Ramos (cell line): ENCODE measurements at regions not wholly inside any gene's neighbourhood (a gene's known extent, or its start where the extent isn't known, plus 50 kb on each side); places are given as distances from the start of the nearest gene placed in this dataset.

Experiments
- in situ Hi-C: fragments of 300-500 bp; cut with MboI; formaldehyde crosslinking; loops from one replicate; pipeline ENCODE4 v1.14.3; 2022; ENCODE audit warnings: low sequenced_read_pairs; ENCODE audit not compliant: unreplicated experiment

DNA sequence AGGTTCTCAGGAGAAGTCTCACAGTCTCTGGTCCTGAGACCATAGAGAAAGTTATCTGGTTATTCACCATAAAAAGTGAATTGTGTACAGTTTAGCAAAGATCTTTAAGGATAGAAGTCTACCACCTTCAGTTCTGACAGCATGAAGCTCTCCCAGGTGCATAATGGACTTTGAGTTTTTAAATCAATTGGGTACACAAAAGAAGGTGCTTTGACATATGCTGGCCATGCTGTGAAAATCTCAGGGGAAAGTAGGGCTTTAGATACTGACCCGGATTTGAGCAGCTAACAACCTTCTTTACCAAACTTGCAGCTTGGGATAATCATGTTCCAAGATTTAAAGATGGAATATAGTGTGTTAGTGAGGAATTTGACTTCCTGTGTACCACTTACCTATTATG lies 264.2 kb downstream of the ZSWIM6 start:
- in situ Hi-C loops, result no loop called here

DNA sequence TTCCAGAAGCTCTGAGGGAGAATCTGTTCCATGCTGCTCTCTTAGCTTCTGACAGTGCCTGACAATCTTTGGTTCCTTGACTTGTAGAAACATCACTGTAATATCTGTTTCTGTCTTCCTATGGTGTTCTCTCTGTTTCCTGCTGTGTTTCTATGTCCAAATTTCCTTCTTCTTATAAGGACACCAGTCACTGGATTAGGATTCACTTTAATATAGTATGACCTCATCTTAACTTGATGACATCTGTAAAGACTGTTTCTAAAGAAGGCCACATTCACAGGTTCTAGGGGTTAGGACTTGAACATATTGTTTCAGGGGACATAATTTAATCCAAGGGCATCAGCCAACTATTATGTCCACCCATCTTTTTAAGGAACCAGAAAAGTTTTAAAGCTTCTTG lies 265.6 kb downstream of the ZSWIM6 start:
- in situ Hi-C loops, result no loop called here

DNA sequence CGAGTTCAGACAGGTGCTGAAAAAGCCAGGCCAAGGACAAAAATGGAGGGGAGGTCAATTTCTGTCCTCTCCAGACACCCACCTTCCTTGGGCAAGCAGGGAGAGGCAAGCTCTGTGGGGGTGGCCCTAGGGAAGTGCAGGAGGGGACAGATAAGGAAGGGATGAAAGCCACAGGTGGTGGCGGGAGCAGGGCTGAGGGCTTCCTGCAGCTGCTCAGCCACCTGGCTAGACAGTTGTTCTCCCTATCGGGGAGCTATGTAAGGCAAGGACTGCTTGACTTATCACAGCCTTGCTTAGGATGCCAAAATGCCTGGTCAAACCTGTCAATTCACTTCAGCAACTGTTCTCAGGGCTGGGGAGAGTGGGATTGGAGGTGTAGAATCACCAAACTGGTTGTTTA lies 266.1 kb downstream of the ZSWIM6 start:
- in situ Hi-C loops, result no loop called here

DNA sequence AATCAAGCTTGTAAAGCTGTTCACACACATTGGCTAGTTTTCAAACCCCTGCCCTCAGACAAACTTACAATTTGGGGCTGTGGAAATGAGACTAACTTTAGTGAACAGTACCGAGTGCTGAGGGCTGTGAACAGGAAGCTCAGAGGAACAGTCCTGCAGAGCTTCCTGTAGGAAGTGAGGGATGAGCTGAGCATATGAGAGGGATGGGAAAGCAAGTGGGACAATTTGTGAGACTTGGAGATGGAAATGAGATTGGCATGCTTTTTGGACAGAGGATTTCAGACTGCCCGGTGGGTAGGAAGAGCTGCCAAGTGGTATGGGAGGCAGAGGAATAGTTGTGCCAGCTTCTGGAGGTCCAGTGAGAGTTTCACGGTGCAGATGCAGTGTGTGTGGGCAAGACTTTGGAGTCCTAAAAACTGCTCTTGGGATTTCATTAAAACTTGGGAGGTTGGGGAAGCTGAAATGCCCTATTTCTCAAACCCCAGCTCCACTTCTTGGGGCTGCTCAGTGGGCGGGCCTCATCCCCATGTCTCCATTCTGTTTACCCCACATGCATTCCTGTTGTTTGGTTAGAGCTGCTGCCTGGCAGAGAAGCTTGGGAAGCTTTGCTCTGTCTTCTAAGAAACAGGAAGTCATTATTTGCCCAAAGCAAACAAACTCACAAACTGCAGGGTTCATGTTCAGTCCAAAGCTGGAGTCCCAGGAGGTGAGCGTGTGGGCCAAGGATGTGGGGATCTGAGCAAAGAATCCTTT lies 267.5 kb downstream of the ZSWIM6 start:
- in situ Hi-C loops, result no loop called here

DNA sequence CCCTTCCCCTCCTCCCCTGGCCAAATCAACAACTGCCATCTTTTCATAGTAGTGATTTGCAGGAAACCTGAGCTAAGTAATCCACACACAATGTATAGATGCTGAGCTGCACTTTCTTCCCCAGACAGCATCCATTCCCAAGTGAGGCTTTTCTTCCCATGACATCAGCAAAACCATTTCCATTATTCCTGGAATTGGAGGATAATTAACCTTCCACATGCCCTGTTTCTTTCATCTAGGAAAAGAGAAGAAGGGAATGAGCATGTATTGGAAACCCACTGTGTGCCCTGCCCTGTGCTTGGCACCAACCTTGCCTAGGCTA lies 268.0 kb downstream of the ZSWIM6 start:
- in situ Hi-C loops, result no loop called here

DNA sequence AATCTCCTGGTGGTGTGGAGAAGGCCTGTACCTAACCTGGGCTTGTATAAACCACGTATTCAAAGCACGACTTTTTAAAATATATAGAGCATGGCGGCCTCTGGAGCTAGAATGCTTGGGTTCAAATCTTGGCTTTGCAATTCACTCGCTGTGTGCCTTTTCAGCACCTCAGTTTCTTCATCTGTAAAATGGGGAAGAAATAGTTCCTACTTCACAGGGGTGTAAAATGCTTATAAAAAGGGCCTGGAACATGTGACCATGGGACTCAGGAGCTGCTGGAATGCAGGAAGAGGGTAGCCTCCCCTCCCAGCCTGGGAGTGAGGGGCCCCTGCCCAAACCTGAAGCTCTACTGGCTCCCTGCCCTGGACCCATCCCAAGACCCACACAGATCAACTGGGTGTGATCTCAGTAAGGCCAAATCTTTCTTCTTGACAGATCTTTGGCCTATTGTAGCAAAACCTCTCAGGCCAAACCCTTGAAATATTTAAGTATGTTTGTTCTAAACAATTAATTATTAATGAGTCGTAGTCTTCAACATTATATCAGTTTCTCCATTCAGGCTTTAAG lies 269.0 kb downstream of the ZSWIM6 start:
- in situ Hi-C loops, result no loop called here

DNA sequence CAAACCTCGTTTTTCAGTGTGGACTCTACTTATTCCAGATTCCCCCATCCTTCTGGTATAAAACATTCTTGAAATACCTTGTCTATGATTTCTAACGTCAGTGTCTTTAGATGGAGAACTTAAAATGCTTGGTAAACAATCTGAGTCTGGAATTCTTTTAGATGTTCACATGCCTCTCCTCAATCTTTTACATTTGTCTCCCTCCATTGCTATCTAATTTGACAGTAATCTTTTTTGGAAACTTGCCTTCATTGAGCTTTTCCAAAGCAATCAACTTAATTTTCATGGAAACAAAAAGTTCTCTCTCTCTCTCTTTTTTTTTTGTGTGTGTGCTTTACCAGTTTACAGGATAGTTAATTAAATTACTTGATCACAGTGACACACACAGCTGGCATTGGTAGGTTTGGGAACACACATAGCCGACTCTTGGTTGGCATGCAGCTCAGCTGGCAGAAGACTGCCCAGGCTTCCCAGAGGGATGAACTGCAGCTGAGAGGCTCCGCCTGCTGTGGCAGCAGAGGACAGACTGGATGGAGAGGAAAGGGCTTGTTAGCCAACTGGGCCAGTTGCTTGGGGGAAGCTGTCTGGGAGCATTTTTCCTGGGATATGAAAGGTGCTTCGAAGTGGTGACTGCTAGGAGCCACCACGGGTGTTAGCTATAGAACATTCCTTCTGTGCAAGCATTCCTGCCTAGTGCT lies 271.3 kb downstream of the ZSWIM6 start:
- in situ Hi-C loops, result no loop called here

DNA sequence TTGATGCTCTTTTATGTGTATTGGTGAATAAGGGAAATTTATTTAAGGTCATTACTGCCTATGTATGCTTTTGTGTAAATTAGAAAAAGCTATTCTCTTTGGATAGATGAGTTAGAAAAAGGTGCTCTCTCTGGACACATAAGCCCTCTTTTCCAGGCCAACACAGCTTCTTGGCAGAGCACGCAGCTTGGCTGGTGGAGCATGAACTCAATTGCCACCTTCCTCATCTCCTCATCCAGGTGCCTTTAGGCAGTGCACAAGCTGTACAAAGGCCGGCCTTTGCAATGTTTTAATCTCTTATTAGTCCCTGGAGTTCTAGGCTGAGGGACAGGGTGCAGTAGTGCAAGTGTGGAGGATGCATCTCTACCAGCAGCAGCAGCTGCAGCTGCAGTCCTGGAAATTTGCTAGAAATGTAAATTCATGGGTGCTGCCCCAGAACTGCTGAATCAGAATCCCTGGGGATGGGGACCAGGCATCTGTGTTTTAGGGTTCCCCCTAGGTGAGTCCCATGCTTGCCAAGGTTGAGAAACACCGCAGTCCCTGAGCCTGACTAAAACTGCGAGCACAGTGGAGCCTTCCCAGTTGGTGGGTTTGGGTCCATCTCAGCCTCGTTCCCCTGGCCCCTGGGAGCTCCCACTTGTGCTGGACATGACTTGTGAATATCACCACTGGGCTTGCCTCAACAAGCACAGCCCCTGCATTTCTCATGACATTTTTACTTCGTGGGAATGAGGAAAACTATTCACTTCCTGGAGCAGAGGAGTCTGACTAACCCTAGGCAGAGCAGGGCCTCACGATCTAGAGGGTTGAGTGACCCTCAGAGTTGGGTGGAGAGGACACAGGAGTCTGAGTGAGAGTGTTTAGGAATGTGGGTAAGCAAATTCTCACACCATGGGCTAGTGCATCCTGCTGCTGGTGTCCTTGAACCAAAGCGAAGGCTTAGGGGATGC lies 272.3 kb downstream of the ZSWIM6 start:
- in situ Hi-C loops, result no loop called here

DNA sequence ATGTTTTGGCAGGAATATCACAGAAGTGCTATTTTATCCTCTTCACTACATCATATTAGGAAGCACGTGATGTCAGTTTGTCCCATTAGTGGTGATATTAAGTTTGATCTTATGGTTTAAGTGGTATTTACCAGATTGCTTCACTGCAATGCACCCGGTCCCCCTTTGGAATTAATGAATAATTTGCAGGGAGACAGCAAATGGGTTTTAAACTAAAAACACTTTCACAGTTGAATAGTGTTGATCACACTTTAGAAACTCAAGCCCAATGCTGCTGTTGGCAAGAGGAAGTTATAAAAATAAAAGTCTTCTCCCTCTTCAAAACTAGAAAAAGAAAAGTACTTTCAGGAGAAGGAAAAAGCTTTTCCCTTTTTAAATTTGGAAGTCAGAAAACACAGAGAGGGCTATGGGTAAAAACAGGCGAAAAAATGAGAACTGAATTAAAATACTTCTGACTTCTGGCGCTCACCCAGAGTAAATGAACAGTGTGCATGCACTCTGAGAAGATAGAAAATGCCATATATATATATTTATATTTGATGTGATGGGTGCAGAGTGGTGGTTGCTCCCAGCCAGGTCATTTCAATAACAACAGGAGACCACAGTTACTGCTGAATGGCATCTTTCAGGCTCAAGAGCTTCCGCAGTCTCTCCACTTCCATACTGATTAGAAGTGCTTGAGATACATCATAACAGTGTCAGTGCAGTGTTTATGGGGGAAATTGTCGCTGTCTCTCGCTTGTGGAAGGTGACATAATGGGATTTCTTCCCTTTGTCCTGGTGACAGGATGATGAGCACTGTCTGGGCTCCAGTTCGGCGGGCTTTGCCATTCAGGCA lies 278.0 kb downstream of the ZSWIM6 start:
- in situ Hi-C loops, result no loop called here

DNA sequence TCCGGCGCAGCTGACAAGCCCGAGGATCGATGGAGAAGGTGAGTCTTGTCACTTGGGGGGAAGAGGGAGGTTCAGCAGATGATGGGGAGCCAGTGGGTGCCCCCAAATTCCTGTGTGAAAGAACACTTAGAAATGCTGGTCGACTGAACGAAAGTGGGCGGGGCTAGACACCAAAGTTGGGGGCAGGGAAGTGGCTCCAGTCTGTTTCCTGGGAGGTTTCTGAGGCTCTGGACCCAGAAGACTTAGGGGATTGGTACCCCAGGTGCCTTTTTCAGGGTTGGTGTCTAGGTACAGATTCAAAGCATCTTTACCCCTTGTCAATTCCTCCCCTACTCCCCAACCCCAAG lies 278.6 kb downstream of the ZSWIM6 start:
- in situ Hi-C loops, result no loop called here

DNA sequence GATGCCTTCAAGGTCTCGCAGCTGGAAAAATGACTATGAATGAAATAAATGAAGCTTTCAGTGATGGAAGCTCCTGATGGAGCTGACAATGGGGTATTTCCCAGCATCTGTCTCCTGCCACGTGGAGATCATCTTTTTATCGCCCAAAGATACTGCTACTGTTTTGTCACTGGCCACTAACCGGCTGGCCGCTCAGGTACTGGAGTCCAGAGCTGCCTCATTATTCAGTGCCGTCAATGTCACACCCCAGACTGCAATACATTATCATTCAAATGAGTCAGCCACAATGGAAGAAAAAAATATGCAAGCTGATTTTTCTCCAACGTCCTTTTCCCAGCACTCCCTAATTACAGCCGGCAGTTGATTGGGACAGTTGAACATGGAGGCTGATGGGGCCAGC lies 280.4 kb downstream of the ZSWIM6 start:
- in situ Hi-C loops, result no loop called here

DNA sequence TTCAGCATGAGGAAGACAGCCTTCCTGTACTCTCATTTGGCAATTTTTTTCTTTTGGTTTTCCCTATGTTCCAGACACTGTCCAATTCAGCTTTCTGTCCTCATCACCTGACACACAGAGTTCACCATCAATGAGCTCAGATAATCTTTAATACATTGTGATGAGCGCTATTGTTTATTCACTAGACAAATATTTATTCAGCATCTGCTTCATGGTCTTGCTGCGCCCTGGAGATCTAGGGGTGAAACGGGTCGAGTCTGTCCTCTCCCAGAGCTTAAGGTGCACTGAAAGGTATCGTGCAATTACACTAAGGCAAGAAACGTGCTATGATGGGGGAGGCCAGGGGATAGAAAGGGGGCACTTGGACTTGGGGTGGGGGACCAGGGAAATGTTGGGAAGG lies 281.6 kb downstream of the ZSWIM6 start:
- in situ Hi-C loops, result no loop called here

DNA sequence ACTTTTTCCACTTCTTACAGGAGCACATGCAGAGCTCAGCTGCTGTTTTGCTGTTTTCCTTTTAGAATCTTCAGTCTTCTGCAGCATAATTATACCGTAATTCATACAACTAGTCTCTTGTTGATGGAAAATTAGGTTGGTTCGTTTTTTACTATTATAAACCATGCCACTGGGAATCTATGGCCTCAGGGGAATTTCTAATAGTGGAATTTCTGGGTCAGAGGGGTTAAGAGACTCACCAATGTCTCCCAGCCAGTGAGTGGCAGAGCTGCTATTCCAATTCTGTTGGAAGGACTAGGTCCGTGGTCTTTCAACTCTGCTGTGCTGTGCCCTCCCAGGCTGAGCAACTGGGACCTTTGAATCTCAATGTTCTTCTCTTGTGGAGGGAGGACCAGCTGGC lies 282.5 kb downstream of the ZSWIM6 start:
- in situ Hi-C loops, result no loop called here

DNA sequence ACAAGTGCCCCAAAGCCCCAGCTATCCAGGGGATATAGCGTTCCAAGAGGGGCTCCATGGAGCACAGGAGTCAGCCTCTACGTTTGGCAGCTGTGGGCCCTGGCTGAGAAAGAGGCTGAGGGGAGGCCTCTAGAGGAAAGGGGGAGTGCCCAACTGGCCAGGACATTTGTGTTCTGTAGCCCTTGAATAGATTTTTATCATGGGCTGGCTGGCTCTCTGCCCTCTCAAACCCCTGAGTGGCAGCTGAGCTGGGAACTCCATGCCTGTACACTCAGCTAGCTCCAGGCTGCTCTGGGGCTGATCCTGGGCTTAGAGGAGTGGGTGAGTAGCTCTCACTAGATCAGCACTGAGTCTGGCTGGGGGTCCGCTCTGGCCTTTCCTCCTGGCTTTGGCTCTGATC lies 285.0 kb downstream of the ZSWIM6 start:
- in situ Hi-C loops, result no loop called here

DNA sequence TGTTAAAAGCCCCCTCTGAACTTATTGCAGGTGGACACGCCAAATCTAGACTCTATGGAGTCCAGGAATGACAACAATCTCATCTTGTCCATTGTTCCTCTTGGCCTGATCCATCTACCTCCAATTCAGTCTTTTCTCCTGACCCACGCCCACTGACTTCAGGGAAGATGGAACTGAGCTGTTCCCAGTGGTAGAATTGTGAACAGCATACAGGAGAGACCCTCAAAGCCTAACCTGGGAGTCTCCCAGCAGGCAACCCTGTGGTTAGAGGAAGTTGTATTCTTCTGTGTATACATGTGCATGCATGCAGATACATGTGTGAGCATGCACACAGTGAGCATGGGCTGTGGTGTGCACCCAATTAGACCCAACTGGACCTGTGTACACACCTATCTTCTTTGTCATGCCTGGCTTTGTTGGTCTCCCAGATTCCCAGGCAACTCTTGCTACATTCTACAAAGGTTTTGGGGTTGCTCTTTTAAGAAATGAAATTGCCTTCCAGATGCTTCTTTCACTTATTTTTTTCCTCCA lies 286.0 kb downstream of the ZSWIM6 start:
- in situ Hi-C loops, result no loop called here

DNA sequence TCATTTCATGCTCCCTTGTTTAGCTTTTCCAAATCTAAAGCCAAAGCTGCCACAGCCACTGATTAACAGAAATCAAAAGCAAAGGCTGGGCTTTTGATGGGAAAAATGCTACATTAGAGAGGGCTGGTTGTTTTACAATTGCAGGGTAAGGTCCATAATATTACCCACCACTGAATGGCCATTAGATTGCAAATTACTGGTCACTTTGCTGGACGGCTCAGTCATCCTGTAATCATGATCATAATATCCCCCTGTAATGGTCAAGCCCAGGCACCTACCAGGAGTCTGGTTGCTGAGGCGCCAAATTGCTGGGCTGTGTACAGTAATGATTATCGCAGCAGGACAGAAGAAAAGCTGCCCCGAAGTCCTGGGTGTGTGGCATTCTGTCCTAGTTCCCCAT lies 286.5 kb downstream of the ZSWIM6 start:
- in situ Hi-C loops, result no loop called here

DNA sequence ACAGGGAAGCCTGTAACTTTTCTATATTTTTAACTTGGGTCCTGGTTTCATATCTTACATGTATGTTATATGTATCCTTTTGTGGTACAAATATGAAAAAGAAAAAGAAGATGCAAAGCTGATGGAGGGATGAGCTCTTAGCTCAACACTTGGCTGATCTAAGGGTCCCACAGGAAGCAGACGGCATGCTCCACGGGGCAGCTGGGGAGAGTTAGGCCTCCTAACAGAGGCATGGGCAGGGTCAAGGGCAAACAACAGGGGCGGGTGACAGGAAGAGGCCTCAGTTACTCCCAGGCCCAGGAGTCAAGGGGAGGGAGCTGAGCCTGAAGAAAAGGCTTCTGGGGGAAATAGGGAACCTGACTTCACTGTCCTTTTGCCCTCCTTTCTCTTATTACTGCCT lies 287.2 kb downstream of the ZSWIM6 start:
- in situ Hi-C loops, result no loop called here

DNA sequence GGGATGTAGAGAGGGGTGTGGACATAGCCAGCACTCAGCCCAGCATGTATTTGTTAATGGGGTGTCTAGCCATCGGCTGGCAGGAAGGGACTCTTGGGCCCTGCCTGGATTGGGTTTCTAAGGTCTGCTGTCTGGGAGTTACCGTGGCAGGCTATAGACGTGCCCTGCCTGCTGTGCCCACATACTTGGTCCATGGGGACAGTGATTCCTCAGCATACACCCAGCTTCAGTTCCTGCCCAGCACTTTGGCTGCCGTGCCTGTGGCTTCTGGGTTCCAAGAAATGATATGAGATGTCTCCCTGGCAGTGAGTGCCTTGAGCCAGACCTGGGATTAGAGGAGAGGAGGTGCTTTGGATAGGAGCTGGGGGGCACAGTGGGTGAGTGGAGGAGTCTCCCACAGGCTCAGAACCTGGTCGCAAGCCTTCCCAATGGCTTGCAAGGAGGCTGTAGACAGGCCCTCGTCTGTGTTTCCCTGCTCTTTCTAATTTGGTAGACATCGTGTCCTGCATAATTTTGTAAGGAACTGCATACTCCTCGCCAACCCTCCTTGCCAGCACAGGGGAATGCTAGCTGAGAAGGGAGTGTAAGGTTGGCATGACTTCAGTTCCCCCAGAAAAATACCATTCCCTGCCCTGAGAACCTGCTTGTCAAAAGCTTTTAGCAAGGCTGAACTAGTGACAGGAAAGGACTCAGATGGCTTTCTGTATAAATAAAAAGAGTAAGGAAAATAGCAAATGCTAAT lies 287.9 kb downstream of the ZSWIM6 start:
- in situ Hi-C loops, result no loop called here

DNA sequence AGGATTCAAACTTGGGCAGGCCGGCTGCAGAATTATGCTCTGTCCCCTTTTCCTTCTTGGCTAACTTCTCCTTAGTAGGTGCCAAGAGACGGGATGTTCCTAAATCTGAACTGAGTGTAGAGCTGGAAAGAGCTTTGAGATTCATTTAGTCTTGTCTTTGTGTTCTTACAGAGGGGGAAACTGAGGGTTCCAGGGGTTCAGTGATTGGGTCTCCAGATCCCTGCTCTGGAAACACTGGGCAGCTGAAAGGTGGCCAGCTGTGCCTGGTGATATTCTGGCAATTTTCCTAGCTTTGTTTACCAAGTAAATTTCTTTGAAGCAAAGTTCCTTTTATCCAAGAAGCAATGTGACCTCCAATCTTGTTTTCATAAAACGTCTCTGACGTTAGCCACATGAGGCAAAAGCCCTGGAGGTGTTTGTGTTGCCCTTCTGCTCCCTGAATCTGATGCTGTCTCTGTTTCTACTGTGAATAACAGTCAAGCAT lies 288.7 kb downstream of the ZSWIM6 start:
- in situ Hi-C loops, result no loop called here
